ENCODE measurements at regions not wholly inside any gene's neighbourhood (a gene's known extent, or its start where the extent isn't known, plus 50 kb on each side); places are given as distances from the start of the nearest gene placed in this dataset.

GRCh38 chr6:56839533-56840183 is 115.2 kb upstream of the BEND6 start:
- H3K4me1 Mint-ChIP-seq (ENCODE audit: low read depth), result peaks cover 6% of the 10 kb centered on the region
- POLR2A ChIA-PET, result no interaction called here
- CTCF ChIA-PET, result interaction anchor here (0.8 kb wide), 1 partner anchor 12 kb away, joined by 3 read pairs; no protein-coding TSS in a partner anchor
- intact Hi-C loops (cut with micrococcal nuclease), result no loop called here
- H3K4me3 Mint-ChIP-seq, result no peak overlapping the region
- H3K27ac Mint-ChIP-seq, result no peak overlapping the region
- ATAC-seq (no peak), DNase-seq (no peak)
- peaks cover 53% of the 10 kb centered on the region for H3K27me3 Mint-ChIP-seq
- no peaks in the 10 kb centered on the region for H3K36me3 Mint-ChIP-seq (ENCODE audit: low read depth)
- H3K9me3 Mint-ChIP-seq, result no peaks in the 10 kb centered on the region
- TF ChIP-seq CTCF (IDR thresholded peaks at IDR 0.05), result no peak

DNA sequence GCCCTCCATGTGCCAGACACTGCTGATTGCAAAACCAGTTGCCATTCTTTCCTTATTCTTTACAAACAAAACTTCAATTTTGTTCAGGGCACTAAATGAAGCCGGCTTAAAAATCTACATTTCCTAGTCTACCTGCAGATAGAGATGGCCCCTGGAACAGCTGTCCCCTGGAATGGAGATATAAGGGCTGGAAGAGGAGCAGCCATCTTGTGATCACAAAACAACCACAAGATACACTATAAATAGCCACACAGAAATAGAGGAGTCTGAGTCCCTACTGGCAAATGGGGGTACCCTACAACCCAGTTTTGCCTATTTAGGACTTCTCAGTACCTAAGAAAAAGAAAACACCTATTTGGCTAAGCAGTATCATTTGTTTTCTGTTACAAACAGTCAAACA is 115.9 kb upstream of the BEND6 start:
- ChIA-PET CTCF (interaction anchor here (0.8 kb wide), 1 partner anchor 13 kb away, joined by 3 read pairs; no protein-coding TSS in a partner anchor), POLR2A (no interaction called here)
- H3K27ac Mint-ChIP-seq, result no peak overlapping the region
- no peak for TF ChIP-seq CTCF (IDR thresholded peaks at IDR 0.05)
- DNase-seq (no peak), ATAC-seq (no peak)
- intact Hi-C loops (cut with micrococcal nuclease), result no loop called here
- peaks cover 6% of the 10 kb centered on the region for H3K4me1 Mint-ChIP-seq (ENCODE audit: low read depth)
- peaks cover 50% of the 10 kb centered on the region for H3K27me3 Mint-ChIP-seq
- H3K4me3 Mint-ChIP-seq, result no peak overlapping the region
- H3K36me3 Mint-ChIP-seq (ENCODE audit: low read depth), result no peaks in the 10 kb centered on the region
- no peaks in the 10 kb centered on the region for H3K9me3 Mint-ChIP-seq

DNA sequence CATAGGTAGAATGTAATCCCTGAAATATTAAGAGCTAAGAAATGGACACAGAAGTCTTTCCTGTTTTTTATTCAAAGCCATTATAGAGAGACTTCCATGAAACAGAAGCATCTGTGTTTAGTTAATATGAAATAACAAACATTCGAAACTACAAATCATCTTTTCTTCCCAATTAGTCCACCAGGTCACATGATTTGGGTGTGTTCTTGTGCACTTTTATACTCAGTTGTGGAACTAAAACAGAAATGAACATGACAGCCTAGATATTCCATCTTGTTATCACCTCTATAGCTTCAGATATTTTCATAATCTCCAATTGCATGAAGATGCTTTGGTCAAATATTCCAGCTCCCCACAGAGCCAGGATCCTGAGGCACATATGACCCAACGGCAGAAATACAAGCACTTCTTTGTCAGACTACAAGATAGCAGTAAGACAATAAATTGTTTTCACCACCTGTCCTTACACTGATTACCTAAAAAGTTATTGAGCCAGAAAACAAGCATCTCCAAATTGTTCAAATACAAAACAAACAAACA is 116.8 kb upstream of the BEND6 start:
- intact Hi-C loops (cut with micrococcal nuclease), result no loop called here
- H3K27ac Mint-ChIP-seq, result no peak overlapping the region
- ChIA-PET POLR2A (no interaction called here), CTCF (interaction anchor here (1.0 to 1.8 kb wide), 2 partner anchors 13 to 65 kb away, joined by 3 to 4 read pairs; no protein-coding TSS in a partner anchor)
- no peak for TF ChIP-seq CTCF (IDR thresholded peaks at IDR 0.05)
- DNase-seq (no peak), ATAC-seq (no peak)
- no peak overlapping the region for H3K4me3 Mint-ChIP-seq
- H3K9me3 Mint-ChIP-seq, result no peaks in the 10 kb centered on the region
- H3K27me3 Mint-ChIP-seq, result peaks cover 50% of the 10 kb centered on the region
- H3K36me3 Mint-ChIP-seq (ENCODE audit: low read depth), result no peaks in the 10 kb centered on the region
- H3K4me1 Mint-ChIP-seq (ENCODE audit: low read depth), result peaks cover 6% of the 10 kb centered on the region

- H3K4me3 Mint-ChIP-seq, result no peak overlapping the region
- ChIA-PET CTCF (interaction anchor here (1.0 to 1.8 kb wide), 2 partner anchors 14 to 65 kb away, joined by 3 to 4 read pairs; no protein-coding TSS in a partner anchor), POLR2A (no interaction called here)
- no peaks in the 10 kb centered on the region for H3K4me1 Mint-ChIP-seq (ENCODE audit: low read depth)
- intact Hi-C loops (cut with micrococcal nuclease), result no loop called here
- H3K27me3 Mint-ChIP-seq, result peaks cover 44% of the 10 kb centered on the region
- H3K27ac Mint-ChIP-seq, result no peak overlapping the region
- no peaks in the 10 kb centered on the region for H3K36me3 Mint-ChIP-seq (ENCODE audit: low read depth)
- no peak for ATAC-seq
- DNase-seq, result no peak
- H3K9me3 Mint-ChIP-seq, result no peaks in the 10 kb centered on the region
- no peak for TF ChIP-seq CTCF (IDR thresholded peaks at IDR 0.05)
Measured at GRCh38 chr6:56837322-56837894, 117.5 kb upstream of the BEND6 start.

DNA sequence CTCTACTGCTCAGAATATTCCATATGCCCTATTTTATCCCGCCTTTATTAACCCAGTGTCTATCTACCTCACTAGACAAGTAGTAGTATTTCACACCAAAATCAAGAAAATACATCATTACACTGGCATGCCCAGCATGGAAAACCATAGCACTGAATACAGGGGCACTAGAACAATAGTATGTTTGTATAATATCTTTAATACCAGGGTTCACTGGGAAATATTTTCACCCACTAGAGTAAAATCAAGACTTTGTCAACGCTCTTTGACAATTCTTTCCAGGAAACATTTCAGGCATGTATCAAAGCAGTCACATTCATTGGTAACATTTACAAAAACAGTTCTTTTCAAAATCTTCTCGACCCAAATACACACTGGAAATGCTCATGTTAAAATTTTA is 119.3 kb upstream of the BEND6 start:
- H3K4me1 Mint-ChIP-seq (ENCODE audit: low read depth), result no peaks in the 10 kb centered on the region
- peaks cover 37% of the 10 kb centered on the region for H3K27me3 Mint-ChIP-seq
- ATAC-seq, result no peak
- H3K27ac Mint-ChIP-seq, result no peak overlapping the region
- TF ChIP-seq CTCF (IDR thresholded peaks at IDR 0.05), result no peak
- no peak for DNase-seq
- no peak overlapping the region for H3K4me3 Mint-ChIP-seq
- ChIA-PET POLR2A (no interaction called here), CTCF (no interaction called here)
- no peaks in the 10 kb centered on the region for H3K9me3 Mint-ChIP-seq
- no peaks in the 10 kb centered on the region for H3K36me3 Mint-ChIP-seq (ENCODE audit: low read depth)
- intact Hi-C loops (cut with micrococcal nuclease), result no loop called here

Data from activated CD8-positive, alpha-beta T cell treated with anti-CD3 and anti-CD28 coated beads for 36 hours (primary cell).